MM.1S (cell line): ENCODE measurements at regions not wholly inside any gene's neighbourhood (a gene's known extent, or its start where the extent isn't known, plus 50 kb on each side); places are given as distances from the start of the nearest gene placed in this dataset.
"Not testable (repeated sequence)": the region's sequence is repeated elsewhere in the genome, so short reads cannot be mapped to it uniquely, and the experiment has no call there.

Experiments
- EZH2phosphoT487 ChIP-seq: fragments of 300-600 bp; sonication (generic); IDR thresholded peaks from 2 replicates; pipeline ENCODE4 v1.6.1; 2018; ENCODE audit warnings: antibody characterized with exemption, low read length
- TF ChIP-seq, protein P1 (sequence below): fragments of 300-600 bp; sonication (generic); IDR thresholded peaks from 2 replicates; pipeline ENCODE4 v1.5.1; 2016; ENCODE audit warnings: antibody characterized with exemption, low read length, mixed read lengths

DNA sequence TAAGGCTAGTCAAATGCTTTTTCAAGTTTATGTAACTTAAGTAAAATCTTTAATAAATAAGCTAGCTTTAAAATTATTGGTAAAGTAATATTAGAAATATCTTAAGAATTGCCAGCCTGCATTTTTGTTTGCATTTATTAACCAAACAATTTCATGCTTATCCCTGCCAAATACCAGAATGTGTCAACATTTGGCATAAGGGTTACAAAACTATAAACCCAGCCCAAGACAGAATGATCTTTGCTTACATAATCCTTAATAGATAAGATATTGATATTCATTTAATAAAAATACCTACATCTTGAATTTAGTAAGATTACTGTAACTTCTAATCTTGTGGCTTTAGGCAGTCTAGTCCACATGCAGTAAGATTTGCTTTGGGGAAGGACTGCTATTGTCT is 290.3 kb downstream of the XPNPEP1 start:
- TF ChIP-seq, protein P1, sequence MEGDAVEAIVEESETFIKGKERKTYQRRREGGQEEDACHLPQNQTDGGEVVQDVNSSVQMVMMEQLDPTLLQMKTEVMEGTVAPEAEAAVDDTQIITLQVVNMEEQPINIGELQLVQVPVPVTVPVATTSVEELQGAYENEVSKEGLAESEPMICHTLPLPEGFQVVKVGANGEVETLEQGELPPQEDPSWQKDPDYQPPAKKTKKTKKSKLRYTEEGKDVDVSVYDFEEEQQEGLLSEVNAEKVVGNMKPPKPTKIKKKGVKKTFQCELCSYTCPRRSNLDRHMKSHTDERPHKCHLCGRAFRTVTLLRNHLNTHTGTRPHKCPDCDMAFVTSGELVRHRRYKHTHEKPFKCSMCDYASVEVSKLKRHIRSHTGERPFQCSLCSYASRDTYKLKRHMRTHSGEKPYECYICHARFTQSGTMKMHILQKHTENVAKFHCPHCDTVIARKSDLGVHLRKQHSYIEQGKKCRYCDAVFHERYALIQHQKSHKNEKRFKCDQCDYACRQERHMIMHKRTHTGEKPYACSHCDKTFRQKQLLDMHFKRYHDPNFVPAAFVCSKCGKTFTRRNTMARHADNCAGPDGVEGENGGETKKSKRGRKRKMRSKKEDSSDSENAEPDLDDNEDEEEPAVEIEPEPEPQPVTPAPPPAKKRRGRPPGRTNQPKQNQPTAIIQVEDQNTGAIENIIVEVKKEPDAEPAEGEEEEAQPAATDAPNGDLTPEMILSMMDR, result not testable (repeated sequence)
- TF ChIP-seq EZH2phosphoT487, result not testable (repeated sequence)
